Activated naive CD8-positive, alpha-beta T cell treated with anti-CD3 and anti-CD28 coated beads for 36 hours (primary cell): ENCODE measurements at regions not wholly inside any gene's neighbourhood (a gene's known extent, or its start where the extent isn't known, plus 50 kb on each side); places are given as distances from the start of the nearest gene placed in this dataset.
"Not testable (repeated sequence)": the region's sequence is repeated elsewhere in the genome, so short reads cannot be mapped to it uniquely, and the experiment has no call there.

Source experiments
- DNase-seq: peaks from one replicate; pipeline ENCODE4 v3.0.0; 2021
- H3K27ac Mint-ChIP-seq: one replicate; pipeline ENCODE4 v1.8.0; 2022; ENCODE audit warnings: mild to moderate bottlenecking, moderate library complexity, mixed read lengths
- H3K27me3 Mint-ChIP-seq: one replicate; pipeline ENCODE4 v1.8.0; 2022; ENCODE audit warnings: mild to moderate bottlenecking, mixed read lengths
- H3K36me3 Mint-ChIP-seq: one replicate; pipeline ENCODE4 v1.8.0; 2021; ENCODE audit warnings: mild to moderate bottlenecking, mixed read lengths
- H3K4me1 Mint-ChIP-seq: one replicate; pipeline ENCODE4 v1.8.0; 2021; ENCODE audit warnings: mixed read lengths
- H3K4me3 Mint-ChIP-seq: one replicate; pipeline ENCODE4 v1.8.0; 2022; ENCODE audit warnings: mild to moderate bottlenecking, moderate library complexity, mixed read lengths
- H3K9me3 Mint-ChIP-seq: one replicate; pipeline ENCODE4 v1.8.0; 2022; ENCODE audit warnings: mixed read lengths

DNA sequence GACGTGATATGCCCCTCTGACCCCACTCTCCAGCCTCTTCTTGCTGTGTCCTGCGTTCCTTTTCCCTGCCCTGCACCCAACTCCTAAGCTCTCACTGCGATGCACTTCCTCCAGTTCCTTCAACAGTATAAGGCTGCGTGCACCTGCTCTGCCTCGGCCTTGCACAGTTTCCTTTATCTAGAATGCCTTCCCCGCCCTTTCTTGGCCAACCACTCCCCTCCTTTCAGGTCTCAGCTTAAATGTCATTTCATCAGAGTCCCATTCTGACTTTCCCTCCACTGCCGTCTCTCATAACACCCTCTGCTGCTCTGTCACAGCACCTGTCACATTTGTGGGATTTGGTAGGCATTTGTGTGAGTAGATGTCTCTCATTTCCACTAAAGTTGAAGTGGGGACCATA lies 58.4 kb upstream of the NEIL3 start:
- Mint-ChIP-seq H3K27ac (no peak overlapping the region), H3K27me3 (peaks cover 16% of the 10 kb centered on the region), H3K4me1 (peaks cover 8% of the 10 kb centered on the region), H3K4me3 (no peak overlapping the region), H3K36me3 (no peaks in the 10 kb centered on the region), H3K9me3 (no peaks in the 10 kb centered on the region)
- peak; percentile 8 for DNase-seq

DNA sequence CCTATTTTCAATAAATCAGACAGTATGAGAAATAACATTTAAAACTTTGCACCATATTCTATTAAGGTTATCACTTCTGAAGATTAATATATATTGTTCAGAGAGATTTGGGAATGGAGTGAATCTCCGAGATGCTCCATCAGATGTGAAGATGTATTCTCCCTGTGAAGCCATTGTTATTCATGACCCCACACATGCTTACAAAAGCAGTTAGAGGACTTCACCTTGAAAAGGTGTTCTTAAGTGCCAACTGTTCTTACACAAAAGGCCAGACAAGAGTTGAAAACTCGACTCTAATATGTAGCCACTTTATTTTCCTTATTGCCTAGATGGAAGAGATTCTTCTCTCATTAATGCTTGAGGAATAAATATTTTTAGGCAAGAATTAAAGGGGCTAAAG lies 54.3 kb upstream of the NEIL3 start:
- Mint-ChIP-seq H3K36me3 (no peaks in the 10 kb centered on the region), H3K9me3 (no peaks in the 10 kb centered on the region), H3K27me3 (no peaks in the 10 kb centered on the region), H3K4me3 (no peak overlapping the region), H3K27ac (no peak overlapping the region), H3K4me1 (peaks cover 4% of the 10 kb centered on the region)
- no peak for DNase-seq

DNA sequence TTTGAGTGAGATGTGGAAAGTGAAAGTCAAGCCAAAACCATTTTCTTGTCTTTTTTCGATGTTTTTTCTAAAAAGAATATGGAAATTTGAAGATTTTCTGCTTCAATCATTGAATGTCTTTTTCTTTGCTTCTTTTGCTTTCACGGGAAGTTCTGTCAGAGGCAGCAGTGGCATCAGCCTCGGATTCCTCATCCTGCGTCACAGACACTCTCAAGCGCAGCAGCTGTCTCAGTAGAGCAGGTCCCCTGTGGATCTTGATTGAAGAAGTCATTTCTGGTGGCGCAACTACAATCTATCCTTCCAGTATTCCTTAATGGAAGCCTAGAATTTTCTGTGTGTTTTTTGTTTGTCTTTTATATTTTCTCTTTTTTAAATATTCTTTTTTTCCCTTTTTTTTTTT lies 52.7 kb upstream of the NEIL3 start:
- H3K4me3 Mint-ChIP-seq: no peak overlapping the region
- no peak overlapping the region for H3K27ac Mint-ChIP-seq
- no peaks in the 10 kb centered on the region for H3K27me3 Mint-ChIP-seq
- no peaks in the 10 kb centered on the region for H3K9me3 Mint-ChIP-seq
- H3K36me3 Mint-ChIP-seq: no peaks in the 10 kb centered on the region
- no peak for DNase-seq
- no peaks in the 10 kb centered on the region for H3K4me1 Mint-ChIP-seq

DNA sequence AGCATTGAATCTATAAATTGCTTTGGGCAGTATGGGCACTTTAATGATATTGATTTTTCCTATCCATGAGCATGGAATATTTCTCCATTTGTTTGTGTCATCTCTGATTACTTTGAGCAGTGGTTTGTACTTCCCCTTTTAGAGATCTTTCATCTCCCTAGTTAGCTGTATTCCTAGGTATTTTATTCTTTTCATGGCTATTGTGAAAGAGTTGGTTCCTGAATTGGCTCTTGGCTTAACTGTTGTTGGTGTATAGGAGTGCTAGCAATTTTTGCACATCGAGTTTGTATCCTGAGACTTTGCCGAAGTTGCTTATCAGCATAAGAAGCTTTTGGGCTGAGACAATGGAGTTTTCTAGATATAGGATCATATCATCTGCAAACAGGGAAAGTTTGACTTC lies 50.2 kb upstream of the NEIL3 start:
- H3K27ac Mint-ChIP-seq, H3K27me3 Mint-ChIP-seq, H3K4me3 Mint-ChIP-seq, H3K36me3 Mint-ChIP-seq, H3K4me1 Mint-ChIP-seq, H3K9me3 Mint-ChIP-seq, DNase-seq: not testable (repeated sequence)
